ENCODE measurements at regions not wholly inside any gene's neighbourhood (a gene's known extent, or its start where the extent isn't known, plus 50 kb on each side); places are given as distances from the start of the nearest gene placed in this dataset.

DNA sequence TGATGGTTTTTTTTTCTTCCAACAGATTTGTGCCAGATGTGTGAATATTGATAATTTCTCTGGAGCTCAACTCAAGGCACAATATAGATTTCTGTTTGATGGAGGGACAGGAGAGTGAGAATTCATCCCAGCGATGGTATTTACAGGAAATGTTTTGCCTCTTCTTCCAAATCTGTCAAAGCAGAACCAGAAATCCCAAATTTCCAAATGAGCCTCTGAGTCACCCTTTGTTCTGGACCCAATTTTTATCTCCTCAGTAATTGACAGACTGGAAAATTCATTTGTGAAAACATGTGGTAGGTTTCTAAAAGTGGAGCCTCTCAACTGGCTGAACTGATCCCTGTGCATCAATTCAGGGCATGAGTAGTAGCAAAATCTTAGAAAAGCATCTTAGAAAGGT is 223.2 kb upstream of the TSHZ2 start:
- Histone ChIP-seq H3K4me3 (ENCODE audit: insufficient read depth, low read depth, low read length, poor library complexity, severe bottlenecking) (no peak overlapping the region), H3K27ac (ENCODE audit: insufficient read depth, low read length, poor library complexity, severe bottlenecking) (no peak overlapping the region), H3K4me1 (ENCODE audit: control insufficient read depth, insufficient read depth, low read length, poor library complexity, severe bottlenecking) (no peaks in the 10 kb centered on the region), H3K36me3 (ENCODE audit: control insufficient read depth, insufficient read depth, low read length) (no peaks in the 10 kb centered on the region), H3K9me3 (ENCODE audit: control insufficient read depth, low read length) (no peaks in the 10 kb centered on the region), H3K27me3 (replicated peaks; ENCODE audit: control insufficient read depth, insufficient read depth, low read length, poor library complexity, severe bottlenecking) (no peaks in the 10 kb centered on the region)
- no peak for DNase-seq

DNA sequence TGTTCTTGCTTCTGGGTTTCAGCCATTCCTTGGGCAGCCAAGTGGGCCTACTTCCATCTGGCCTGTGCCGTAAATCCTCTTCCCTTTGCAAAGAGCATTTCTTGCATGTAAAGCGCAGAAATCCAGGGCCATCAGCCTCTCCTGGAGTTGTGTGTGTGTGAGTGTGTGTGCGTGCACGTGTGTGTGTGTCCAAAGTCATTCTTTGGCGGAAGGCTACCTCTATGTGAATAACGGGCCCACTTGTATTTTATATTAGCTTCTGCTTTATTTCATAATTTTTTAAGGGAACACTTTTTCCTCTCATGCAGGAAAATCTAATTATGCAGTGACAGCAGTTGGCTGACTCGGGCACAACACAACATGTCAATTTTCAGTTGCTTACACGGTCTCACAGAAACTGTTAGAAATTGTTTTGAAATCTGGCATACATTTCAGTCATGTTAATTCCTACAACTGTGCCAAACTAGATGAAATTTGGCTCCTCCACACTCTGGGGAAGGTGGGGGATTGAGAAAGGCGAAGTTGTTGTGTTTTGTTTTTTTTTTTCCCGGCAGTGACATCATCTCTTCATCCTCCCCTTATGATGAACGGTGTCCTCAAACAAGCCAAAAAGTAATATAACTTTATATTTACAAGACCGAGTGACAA is 223.7 kb upstream of the TSHZ2 start:
- H3K27ac ChIP-seq (ENCODE audit: insufficient read depth, low read length, poor library complexity, severe bottlenecking), result no peak overlapping the region
- H3K27me3 ChIP-seq (replicated peaks; ENCODE audit: control insufficient read depth, insufficient read depth, low read length, poor library complexity, severe bottlenecking), result no peaks in the 10 kb centered on the region
- no peak for DNase-seq
- H3K9me3 ChIP-seq (ENCODE audit: control insufficient read depth, low read length), result no peaks in the 10 kb centered on the region
- H3K36me3 ChIP-seq (ENCODE audit: control insufficient read depth, insufficient read depth, low read length), result no peaks in the 10 kb centered on the region
- H3K4me1 ChIP-seq (ENCODE audit: control insufficient read depth, insufficient read depth, low read length, poor library complexity, severe bottlenecking), result no peaks in the 10 kb centered on the region
- H3K4me3 ChIP-seq (ENCODE audit: insufficient read depth, low read depth, low read length, poor library complexity, severe bottlenecking), result no peak overlapping the region

DNA sequence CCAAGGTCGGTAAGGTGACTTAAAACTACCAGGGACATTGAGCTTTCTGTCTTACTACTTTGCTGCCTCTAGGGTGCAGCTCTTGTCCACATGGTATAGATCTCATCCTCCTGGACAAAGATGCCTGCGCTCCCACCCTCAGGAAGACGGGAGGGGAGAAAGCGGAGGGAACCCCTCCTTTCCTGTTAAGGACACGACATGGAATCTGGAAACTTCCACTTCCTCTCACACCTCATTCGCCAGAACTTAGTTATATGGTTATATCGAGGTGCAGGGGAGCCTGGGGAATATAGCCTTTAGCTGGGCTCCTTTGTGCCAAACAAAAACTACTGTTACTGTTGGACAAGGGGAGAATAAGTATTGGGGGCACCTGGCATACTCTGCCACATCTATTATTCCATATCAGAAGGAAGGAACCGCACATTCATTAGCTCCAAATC is 224.3 kb upstream of the TSHZ2 start:
- no peak overlapping the region for H3K27ac ChIP-seq (ENCODE audit: insufficient read depth, low read length, poor library complexity, severe bottlenecking)
- H3K4me1 ChIP-seq (ENCODE audit: control insufficient read depth, insufficient read depth, low read length, poor library complexity, severe bottlenecking), result no peaks in the 10 kb centered on the region

DNA sequence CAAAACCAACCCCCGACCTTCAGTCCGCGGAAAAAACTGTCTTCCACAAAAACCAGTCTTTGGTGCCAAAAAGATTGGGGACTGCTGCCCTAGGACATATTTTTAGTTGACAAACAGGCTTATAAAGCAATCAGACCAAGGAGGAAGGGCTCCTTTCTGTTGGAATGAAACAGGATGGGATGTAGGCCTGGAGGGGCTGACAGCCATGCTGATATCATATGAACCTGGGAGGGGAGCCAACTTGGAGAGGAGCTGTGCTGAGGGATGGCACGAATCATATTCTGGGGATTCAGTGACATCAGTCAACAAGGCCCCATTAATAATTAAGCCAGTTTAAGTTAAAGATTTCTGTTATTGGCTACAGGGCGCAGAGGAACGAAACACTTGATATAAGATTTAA is 225.4 kb upstream of the TSHZ2 start:
- Histone ChIP-seq H3K4me1 (ENCODE audit: control insufficient read depth, insufficient read depth, low read length, poor library complexity, severe bottlenecking) (no peaks in the 10 kb centered on the region), H3K9me3 (ENCODE audit: control insufficient read depth, low read length) (no peaks in the 10 kb centered on the region), H3K27me3 (replicated peaks; ENCODE audit: control insufficient read depth, insufficient read depth, low read length, poor library complexity, severe bottlenecking) (no peaks in the 10 kb centered on the region), H3K36me3 (ENCODE audit: control insufficient read depth, insufficient read depth, low read length) (no peaks in the 10 kb centered on the region), H3K4me3 (ENCODE audit: insufficient read depth, low read depth, low read length, poor library complexity, severe bottlenecking) (no peak overlapping the region), H3K27ac (ENCODE audit: insufficient read depth, low read length, poor library complexity, severe bottlenecking) (no peak overlapping the region)
- DNase-seq, result no peak

More for the DNA sequence above, 224.3 kb upstream of the TSHZ2 start:
- Histone ChIP-seq H3K9me3 (ENCODE audit: control insufficient read depth, low read length) (no peaks in the 10 kb centered on the region), H3K36me3 (ENCODE audit: control insufficient read depth, insufficient read depth, low read length) (no peaks in the 10 kb centered on the region), H3K27me3 (replicated peaks; ENCODE audit: control insufficient read depth, insufficient read depth, low read length, poor library complexity, severe bottlenecking) (no peaks in the 10 kb centered on the region), H3K4me3 (ENCODE audit: insufficient read depth, low read depth, low read length, poor library complexity, severe bottlenecking) (no peak overlapping the region)
- no peak for DNase-seq

DNA sequence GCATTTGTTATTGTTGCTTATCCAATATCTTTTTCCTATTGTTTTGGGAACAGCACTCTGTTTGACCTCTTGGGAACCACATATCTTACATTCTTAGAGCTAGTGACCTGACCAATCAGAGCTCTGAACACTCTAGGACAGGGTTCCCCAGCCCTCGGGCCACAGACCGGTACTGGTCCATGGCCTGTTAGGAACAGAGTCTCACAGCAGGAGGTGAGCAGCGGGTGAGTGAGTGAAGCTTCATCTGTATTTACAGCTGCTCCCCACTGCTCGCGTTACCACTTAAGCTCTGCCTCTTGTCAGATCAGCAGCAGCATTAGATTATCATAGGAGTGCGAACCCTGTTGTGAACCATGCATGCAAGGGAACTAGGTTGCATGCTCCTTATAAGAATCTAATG is 226.0 kb upstream of the TSHZ2 start:
- no peak overlapping the region for H3K4me3 ChIP-seq (ENCODE audit: insufficient read depth, low read depth, low read length, poor library complexity, severe bottlenecking)
- H3K27ac ChIP-seq (ENCODE audit: insufficient read depth, low read length, poor library complexity, severe bottlenecking), result no peak overlapping the region
- DNase-seq, result no peak
- no peaks in the 10 kb centered on the region for H3K27me3 ChIP-seq (replicated peaks; ENCODE audit: control insufficient read depth, insufficient read depth, low read length, poor library complexity, severe bottlenecking)
- H3K9me3 ChIP-seq (ENCODE audit: control insufficient read depth, low read length), result no peaks in the 10 kb centered on the region
- H3K4me1 ChIP-seq (ENCODE audit: control insufficient read depth, insufficient read depth, low read length, poor library complexity, severe bottlenecking), result no peaks in the 10 kb centered on the region
- H3K36me3 ChIP-seq (ENCODE audit: control insufficient read depth, insufficient read depth, low read length), result no peaks in the 10 kb centered on the region

DNA sequence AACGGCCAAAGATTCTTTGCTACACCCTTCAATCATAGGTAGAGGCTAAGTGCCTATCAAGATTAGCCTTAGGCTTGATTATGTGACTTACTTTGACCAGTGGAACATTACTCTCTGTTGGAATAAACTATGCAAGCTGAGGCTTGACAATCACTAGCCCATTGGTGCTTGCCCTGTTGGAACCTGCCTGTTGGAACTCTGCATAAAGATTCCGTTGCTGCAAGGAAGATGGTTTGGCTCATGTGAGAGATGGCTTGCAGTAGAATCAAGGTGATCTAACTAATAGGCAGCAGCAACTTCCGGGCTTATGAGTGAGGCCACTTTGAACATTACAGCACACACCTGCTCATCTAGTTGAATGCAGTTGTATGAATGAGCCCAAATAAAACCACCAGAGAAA is 227.7 kb upstream of the TSHZ2 start:
- no peaks in the 10 kb centered on the region for H3K9me3 ChIP-seq (ENCODE audit: control insufficient read depth, low read length)
- no peaks in the 10 kb centered on the region for H3K27me3 ChIP-seq (replicated peaks; ENCODE audit: control insufficient read depth, insufficient read depth, low read length, poor library complexity, severe bottlenecking)
- no peaks in the 10 kb centered on the region for H3K36me3 ChIP-seq (ENCODE audit: control insufficient read depth, insufficient read depth, low read length)
- H3K4me3 ChIP-seq (ENCODE audit: insufficient read depth, low read depth, low read length, poor library complexity, severe bottlenecking), result no peak overlapping the region
- DNase-seq, result no peak
- no peak overlapping the region for H3K27ac ChIP-seq (ENCODE audit: insufficient read depth, low read length, poor library complexity, severe bottlenecking)
- no peaks in the 10 kb centered on the region for H3K4me1 ChIP-seq (ENCODE audit: control insufficient read depth, insufficient read depth, low read length, poor library complexity, severe bottlenecking)

DNA sequence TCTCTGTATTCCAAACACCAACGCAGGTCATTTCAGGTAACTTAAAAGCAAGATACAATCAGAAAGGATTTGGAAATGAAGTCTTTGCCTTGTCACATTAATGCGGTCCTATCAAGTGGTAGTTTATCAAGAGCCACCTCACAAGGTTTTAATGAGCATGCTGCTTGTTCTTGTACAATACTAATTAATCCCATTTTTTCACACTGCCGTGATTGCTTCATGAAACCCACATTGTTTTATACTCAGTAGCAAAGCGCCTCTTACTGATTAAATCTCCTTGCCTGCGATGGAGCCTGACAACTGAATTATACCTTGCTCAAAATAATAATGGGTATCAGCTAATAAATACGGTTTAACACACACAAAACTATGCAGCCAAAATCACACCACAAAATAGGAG is 234.1 kb upstream of the TSHZ2 start:
- H3K4me1 ChIP-seq (ENCODE audit: control insufficient read depth, insufficient read depth, low read length, poor library complexity, severe bottlenecking), result no peaks in the 10 kb centered on the region
- H3K9me3 ChIP-seq (ENCODE audit: control insufficient read depth, low read length), result no peaks in the 10 kb centered on the region
- no peak for DNase-seq
- no peak overlapping the region for H3K27ac ChIP-seq (ENCODE audit: insufficient read depth, low read length, poor library complexity, severe bottlenecking)
- H3K36me3 ChIP-seq (ENCODE audit: control insufficient read depth, insufficient read depth, low read length), result no peaks in the 10 kb centered on the region
- no peak overlapping the region for H3K4me3 ChIP-seq (ENCODE audit: insufficient read depth, low read depth, low read length, poor library complexity, severe bottlenecking)
- no peaks in the 10 kb centered on the region for H3K27me3 ChIP-seq (replicated peaks; ENCODE audit: control insufficient read depth, insufficient read depth, low read length, poor library complexity, severe bottlenecking)

DNA sequence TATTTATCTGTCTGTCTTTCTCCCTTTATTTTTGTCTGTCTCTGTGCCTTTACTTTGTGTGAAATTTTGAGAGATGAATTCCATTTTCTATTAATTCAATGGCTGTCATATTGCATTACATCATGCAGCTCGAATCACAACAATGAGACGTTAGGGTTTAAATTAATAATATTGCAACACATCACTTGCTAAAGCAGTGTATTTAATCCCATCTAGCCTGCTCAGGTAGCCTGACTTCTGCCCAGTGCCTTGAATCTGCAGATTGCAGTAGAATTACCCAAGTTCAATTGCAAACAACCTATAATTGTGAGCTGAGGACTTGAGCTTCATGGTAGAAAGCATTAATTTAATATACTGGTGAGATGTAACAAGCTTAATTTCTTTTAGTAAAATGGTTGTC is 235.7 kb upstream of the TSHZ2 start:
- Histone ChIP-seq H3K4me1 (ENCODE audit: control insufficient read depth, insufficient read depth, low read length, poor library complexity, severe bottlenecking) (no peaks in the 10 kb centered on the region), H3K4me3 (ENCODE audit: insufficient read depth, low read depth, low read length, poor library complexity, severe bottlenecking) (no peak overlapping the region), H3K36me3 (ENCODE audit: control insufficient read depth, insufficient read depth, low read length) (no peaks in the 10 kb centered on the region), H3K27ac (ENCODE audit: insufficient read depth, low read length, poor library complexity, severe bottlenecking) (no peak overlapping the region), H3K27me3 (replicated peaks; ENCODE audit: control insufficient read depth, insufficient read depth, low read length, poor library complexity, severe bottlenecking) (no peaks in the 10 kb centered on the region), H3K9me3 (ENCODE audit: control insufficient read depth, low read length) (no peaks in the 10 kb centered on the region)
- no peak for DNase-seq

DNA sequence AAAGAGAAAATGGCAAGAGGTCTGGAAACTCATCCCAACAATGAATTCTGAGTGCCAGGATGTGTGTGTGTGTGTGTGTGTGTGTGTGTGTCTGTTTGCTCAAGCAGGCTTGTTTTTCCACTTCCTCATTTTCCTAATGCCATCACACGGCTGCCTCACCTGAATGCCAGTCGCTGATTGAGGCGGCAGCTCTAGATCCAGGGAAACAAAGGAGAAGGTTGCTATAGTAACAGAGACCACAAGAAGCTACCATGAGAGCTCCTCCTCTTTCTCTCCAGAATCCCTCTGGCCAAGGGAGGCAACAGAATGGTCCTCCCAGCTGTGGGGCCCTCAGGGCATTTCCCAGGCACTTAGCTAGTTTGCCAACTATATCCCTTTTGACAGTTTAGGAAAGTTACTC is 241.1 kb upstream of the TSHZ2 start:
- H3K9me3 ChIP-seq (ENCODE audit: control insufficient read depth, low read length), result no peaks in the 10 kb centered on the region
- DNase-seq, result no peak
- H3K4me3 ChIP-seq (ENCODE audit: insufficient read depth, low read depth, low read length, poor library complexity, severe bottlenecking), result no peak overlapping the region
- H3K27ac ChIP-seq (ENCODE audit: insufficient read depth, low read length, poor library complexity, severe bottlenecking), result no peak overlapping the region
- H3K36me3 ChIP-seq (ENCODE audit: control insufficient read depth, insufficient read depth, low read length), result no peaks in the 10 kb centered on the region
- H3K4me1 ChIP-seq (ENCODE audit: control insufficient read depth, insufficient read depth, low read length, poor library complexity, severe bottlenecking), result no peaks in the 10 kb centered on the region
- H3K27me3 ChIP-seq (replicated peaks; ENCODE audit: control insufficient read depth, insufficient read depth, low read length, poor library complexity, severe bottlenecking), result no peaks in the 10 kb centered on the region

DNA sequence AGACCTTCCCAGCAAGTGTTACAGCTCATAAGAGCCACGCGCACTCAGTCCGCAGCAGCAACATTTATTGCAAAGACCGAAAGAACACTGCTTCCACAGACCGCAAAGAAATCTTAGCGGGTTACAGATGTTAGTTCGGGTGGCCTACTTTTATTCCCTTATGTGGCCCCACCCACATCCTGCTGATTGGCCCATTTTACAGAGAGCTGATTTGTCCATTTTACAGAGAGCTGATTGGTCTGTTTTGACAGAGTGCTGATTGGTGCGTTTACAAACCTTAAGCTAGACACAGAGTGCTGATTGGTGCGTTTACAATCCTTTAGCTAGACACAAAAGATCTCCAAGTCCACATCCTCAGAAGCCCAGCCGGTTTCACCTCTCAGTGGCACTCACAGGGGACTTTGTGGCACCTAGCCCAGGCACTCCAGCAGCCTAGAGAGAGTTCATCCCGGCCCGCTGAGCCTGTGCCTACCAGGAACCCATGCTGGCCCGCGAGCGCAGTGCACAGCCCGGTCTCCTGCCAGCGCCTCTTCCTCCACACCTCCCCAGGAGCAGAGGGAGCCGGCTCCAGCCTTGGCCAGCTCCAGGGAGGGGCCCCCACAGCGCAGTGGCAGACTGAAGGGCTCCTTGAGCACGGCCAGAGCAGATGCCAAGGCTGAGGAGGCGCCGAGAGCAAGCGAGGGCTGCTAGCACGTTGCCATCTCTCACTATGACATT is 244.3 kb upstream of the TSHZ2 start:
- H3K27me3 ChIP-seq (replicated peaks; ENCODE audit: control insufficient read depth, insufficient read depth, low read length, poor library complexity, severe bottlenecking), result no peaks in the 10 kb centered on the region
- H3K36me3 ChIP-seq (ENCODE audit: control insufficient read depth, insufficient read depth, low read length), result no peaks in the 10 kb centered on the region
- no peak overlapping the region for H3K4me3 ChIP-seq (ENCODE audit: insufficient read depth, low read depth, low read length, poor library complexity, severe bottlenecking)
- no peaks in the 10 kb centered on the region for H3K9me3 ChIP-seq (ENCODE audit: control insufficient read depth, low read length)
- no peak overlapping the region for H3K27ac ChIP-seq (ENCODE audit: insufficient read depth, low read length, poor library complexity, severe bottlenecking)
- no peaks in the 10 kb centered on the region for H3K4me1 ChIP-seq (ENCODE audit: control insufficient read depth, insufficient read depth, low read length, poor library complexity, severe bottlenecking)
- no peak for DNase-seq
